ENCODE measurements at regions not wholly inside any gene's neighbourhood (a gene's known extent, or its start where the extent isn't known, plus 50 kb on each side); places are given as distances from the start of the nearest gene placed in this dataset.

DNA sequence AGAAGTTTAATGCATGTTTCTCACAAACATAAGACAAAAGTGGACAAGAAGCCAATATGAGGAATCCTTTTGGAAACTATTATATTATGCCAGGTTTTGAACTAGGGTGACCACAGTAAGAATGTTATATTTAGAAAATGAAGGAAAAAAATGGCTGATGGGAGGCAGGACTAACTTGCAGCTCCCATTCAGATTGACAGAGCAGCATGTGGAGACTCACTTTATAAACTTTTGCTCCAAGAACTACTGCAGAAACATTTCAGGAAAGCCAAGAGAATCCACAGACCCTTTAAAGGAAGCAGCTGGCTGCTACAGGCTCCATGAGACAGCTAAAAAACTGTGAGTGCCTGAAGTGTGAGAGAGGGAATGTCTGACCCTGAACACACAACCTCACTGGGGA lies 738.6 kb upstream of the GRIA3 start:
- no peak overlapping the region for H3K4me2 ChIP-seq (replicated peaks; ENCODE audit: extremely low read depth, low read length, poor library complexity, severe bottlenecking)
- peaks cover 13 to 26% of the 10 kb centered on the region in 2 donors for H3K9me3 ChIP-seq (replicated peaks in 1 of 2; ENCODE audit: control insufficient read depth in 1 of 2, insufficient read depth in 1 of 2, low read length in 2 of 2)
- H3K4me3 Mint-ChIP-seq: no peak overlapping the region
- H3K4me3 ChIP-seq (replicated peaks in 1 of 3; ENCODE audit: low read depth in 2 of 3, low read length in 3 of 3): no peak overlapping the region
- TF ChIP-seq, protein P1, sequence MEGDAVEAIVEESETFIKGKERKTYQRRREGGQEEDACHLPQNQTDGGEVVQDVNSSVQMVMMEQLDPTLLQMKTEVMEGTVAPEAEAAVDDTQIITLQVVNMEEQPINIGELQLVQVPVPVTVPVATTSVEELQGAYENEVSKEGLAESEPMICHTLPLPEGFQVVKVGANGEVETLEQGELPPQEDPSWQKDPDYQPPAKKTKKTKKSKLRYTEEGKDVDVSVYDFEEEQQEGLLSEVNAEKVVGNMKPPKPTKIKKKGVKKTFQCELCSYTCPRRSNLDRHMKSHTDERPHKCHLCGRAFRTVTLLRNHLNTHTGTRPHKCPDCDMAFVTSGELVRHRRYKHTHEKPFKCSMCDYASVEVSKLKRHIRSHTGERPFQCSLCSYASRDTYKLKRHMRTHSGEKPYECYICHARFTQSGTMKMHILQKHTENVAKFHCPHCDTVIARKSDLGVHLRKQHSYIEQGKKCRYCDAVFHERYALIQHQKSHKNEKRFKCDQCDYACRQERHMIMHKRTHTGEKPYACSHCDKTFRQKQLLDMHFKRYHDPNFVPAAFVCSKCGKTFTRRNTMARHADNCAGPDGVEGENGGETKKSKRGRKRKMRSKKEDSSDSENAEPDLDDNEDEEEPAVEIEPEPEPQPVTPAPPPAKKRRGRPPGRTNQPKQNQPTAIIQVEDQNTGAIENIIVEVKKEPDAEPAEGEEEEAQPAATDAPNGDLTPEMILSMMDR (IDR thresholded peaks at IDR 0.05): no peak
- H3K27me3 Mint-ChIP-seq (ENCODE audit: low read depth in 3 of 3): no peaks in the 10 kb centered on the region
- no peaks in the 10 kb centered on the region for H4K20me1 ChIP-seq (ENCODE audit: insufficient read depth, low read length)
- no peaks in the 10 kb centered on the region for H3K4me1 Mint-ChIP-seq
- DNase-seq: no peak
- no peak overlapping the region for H3K27ac Mint-ChIP-seq
- H3K4me1 ChIP-seq (ENCODE audit: control insufficient read depth in 1 of 2, insufficient read depth in 2 of 2, low read length in 2 of 2): no peaks in the 10 kb centered on the region
- intact Hi-C loops (cut with micrococcal nuclease): no loop called here
- peaks cover 4 to 17% (median 8%) of the 10 kb centered on the region in 7 donors for H3K9me3 Mint-ChIP-seq
- H3K9ac ChIP-seq (ENCODE audit: insufficient read depth, low read length, poor library complexity, severe bottlenecking): no peak overlapping the region
- no peaks in the 10 kb centered on the region for H3K79me2 ChIP-seq (ENCODE audit: insufficient read depth, low read length)
- H3K27ac ChIP-seq (ENCODE audit: low read depth in 1 of 2, low read length in 2 of 2): no peak overlapping the region
- H3K36me3 Mint-ChIP-seq: no peaks in the 10 kb centered on the region
- H3K36me3 ChIP-seq (replicated peaks in 1 of 2; ENCODE audit: control insufficient read depth in 1 of 2, insufficient read depth in 2 of 2, low read length in 2 of 2): no peaks in the 10 kb centered on the region
- no peak overlapping the region for H2AFZ ChIP-seq (ENCODE audit: insufficient read depth, low read depth, low read length, poor library complexity, severe bottlenecking)
- no peaks in the 10 kb centered on the region for H3K27me3 ChIP-seq (ENCODE audit: control insufficient read depth in 2 of 2, insufficient read depth in 2 of 2, low read length in 2 of 2)

DNA sequence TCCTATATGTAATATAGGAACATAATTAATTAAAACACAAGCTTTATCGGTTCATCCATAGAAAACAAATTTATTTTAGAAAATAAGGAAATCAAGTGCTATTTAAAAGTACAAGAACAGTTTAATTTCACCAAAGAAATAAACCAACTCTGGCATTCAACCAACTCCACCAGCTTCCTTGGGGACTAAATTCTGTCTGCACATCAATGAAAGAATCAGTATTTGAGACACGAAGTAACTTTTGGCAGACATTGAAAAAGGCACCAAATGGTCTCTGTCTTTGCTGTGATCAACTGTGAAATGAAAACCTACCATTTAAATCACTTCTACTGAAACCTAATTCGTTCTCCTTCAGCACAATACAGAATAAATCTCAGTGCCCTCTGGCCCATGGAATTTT lies 719.7 kb upstream of the GRIA3 start:
- H3K27me3 Mint-ChIP-seq (ENCODE audit: low read depth in 3 of 3): no peaks in the 10 kb centered on the region
- H3K36me3 Mint-ChIP-seq: no peaks in the 10 kb centered on the region
- Histone ChIP-seq H3K27ac (ENCODE audit: low read depth in 1 of 2, low read length in 2 of 2) (no peak overlapping the region), H3K9me3 (replicated peaks in 1 of 2; ENCODE audit: control insufficient read depth in 1 of 2, insufficient read depth in 1 of 2, low read length in 2 of 2) (no peaks in the 10 kb centered on the region), H3K27me3 (ENCODE audit: control insufficient read depth in 2 of 2, insufficient read depth in 2 of 2, low read length in 2 of 2) (no peaks in the 10 kb centered on the region), H3K36me3 (replicated peaks in 1 of 2; ENCODE audit: control insufficient read depth in 1 of 2, insufficient read depth in 2 of 2, low read length in 2 of 2) (no peaks in the 10 kb centered on the region), H3K9ac (ENCODE audit: insufficient read depth, low read length, poor library complexity, severe bottlenecking) (no peak overlapping the region), H3K4me2 (replicated peaks; ENCODE audit: extremely low read depth, low read length, poor library complexity, severe bottlenecking) (no peak overlapping the region), H4K20me1 (ENCODE audit: insufficient read depth, low read length) (no peaks in the 10 kb centered on the region), H2AFZ (ENCODE audit: insufficient read depth, low read depth, low read length, poor library complexity, severe bottlenecking) (no peak overlapping the region), H3K79me2 (ENCODE audit: insufficient read depth, low read length) (no peaks in the 10 kb centered on the region), H3K4me1 (ENCODE audit: control insufficient read depth in 1 of 2, insufficient read depth in 2 of 2, low read length in 2 of 2) (no peaks in the 10 kb centered on the region), H3K4me3 (replicated peaks in 1 of 3; ENCODE audit: low read depth in 2 of 3, low read length in 3 of 3) (no peak overlapping the region)
- no peak overlapping the region for H3K27ac Mint-ChIP-seq
- no peaks in the 10 kb centered on the region for H3K9me3 Mint-ChIP-seq
- no peak overlapping the region for H3K4me3 Mint-ChIP-seq
- no peak for DNase-seq
- intact Hi-C loops (cut with micrococcal nuclease): no loop called here
- TF ChIP-seq, protein P1 (IDR thresholded peaks at IDR 0.05): no peak
- no CpG with 5 or more reads among the region's 3 CpGs for WGBS (ENCODE audit: insufficient coverage)
- H3K4me1 Mint-ChIP-seq: no peaks in the 10 kb centered on the region

All from CD14-positive monocyte (primary cell).